MG63 (cell line): ENCODE measurements at regions not wholly inside any gene's neighbourhood (a gene's known extent, or its start where the extent isn't known, plus 50 kb on each side); places are given as distances from the start of the nearest gene placed in this dataset.
A peak's percentile ranks its signal among the peaks of the same experiment; 100 is the strongest.

ENCODE experiments used
- DNase-seq: peaks from one replicate; pipeline ENCODE4 v3.0.0-alpha.2; 2020
- H3K27me3 ChIP-seq: fragments of 250-450 bp; sonication (Bioruptor Pico); 2 replicates; pipeline ENCODE4 v1.5.1; 2020; ENCODE audit warnings: mild to moderate bottlenecking, moderate library complexity
- H3K36me3 ChIP-seq: fragments of 250-450 bp; sonication (Bioruptor Pico); 2 replicates; pipeline ENCODE4 v1.5.1; 2020; ENCODE audit warnings: mild to moderate bottlenecking, moderate library complexity
- H3K4me3 ChIP-seq: fragments of 250-450 bp; sonication (Bioruptor Pico); 2 replicates; pipeline ENCODE4 v1.5.1; 2020; ENCODE audit warnings: mild to moderate bottlenecking, moderate library complexity
- H3K9me3 ChIP-seq: fragments of 250-450 bp; sonication (Bioruptor Pico); 2 replicates; pipeline ENCODE4 v1.5.1; 2020; ENCODE audit warnings: mild to moderate bottlenecking, moderate library complexity

GRCh38 chr6:166737261-166737660 is 110.2 kb upstream of the RPS6KA2 start:
- no peaks in the 10 kb centered on the region for H3K9me3 ChIP-seq
- no peaks in the 10 kb centered on the region for H3K36me3 ChIP-seq
- no peak overlapping the region for H3K4me3 ChIP-seq
- no peaks in the 10 kb centered on the region for H3K27me3 ChIP-seq
- DNase-seq = no peak

GRCh38 chr6:166736634-166737033 is 109.6 kb upstream of the RPS6KA2 start:
- Histone ChIP-seq H3K36me3 (no peaks in the 10 kb centered on the region), H3K27me3 (no peaks in the 10 kb centered on the region), H3K4me3 (no peak overlapping the region), H3K9me3 (no peaks in the 10 kb centered on the region)
- DNase-seq = peak; percentile 65

GRCh38 chr6:166733900-166734299 is 106.8 kb upstream of the RPS6KA2 start:
- no peaks in the 10 kb centered on the region for H3K36me3 ChIP-seq
- no peak for DNase-seq
- no peaks in the 10 kb centered on the region for H3K9me3 ChIP-seq
- no peaks in the 10 kb centered on the region for H3K27me3 ChIP-seq
- H3K4me3 ChIP-seq = no peak overlapping the region

DNA sequence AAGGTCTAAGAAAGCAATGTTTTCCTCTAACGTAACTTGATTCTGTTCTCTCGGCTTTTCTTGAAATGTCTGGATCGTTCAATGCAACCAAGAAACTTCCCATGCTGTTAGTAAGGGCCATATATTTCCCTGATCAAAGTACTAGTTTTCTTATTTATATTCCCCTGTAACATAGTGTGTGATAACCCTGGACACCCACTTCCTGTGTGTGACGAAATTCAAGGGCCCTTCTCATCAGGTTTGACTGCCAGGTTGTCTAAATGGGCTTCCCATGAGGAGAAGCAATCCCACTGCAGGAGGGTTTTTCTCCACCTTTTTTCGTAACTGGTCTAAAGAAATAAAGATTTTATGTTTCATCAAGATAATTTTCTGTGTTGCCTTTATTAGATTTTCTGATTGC is 102.6 kb upstream of the RPS6KA2 start:
- Histone ChIP-seq H3K36me3 (no peaks in the 10 kb centered on the region), H3K27me3 (no peaks in the 10 kb centered on the region), H3K9me3 (no peaks in the 10 kb centered on the region), H3K4me3 (no peak overlapping the region)
- no peak for DNase-seq

GRCh38 chr6:166728884-166729530 is 102.0 kb upstream of the RPS6KA2 start:
- H3K4me3 ChIP-seq = no peak overlapping the region
- no peaks in the 10 kb centered on the region for H3K27me3 ChIP-seq
- no peaks in the 10 kb centered on the region for H3K36me3 ChIP-seq
- DNase-seq = no peak
- no peaks in the 10 kb centered on the region for H3K9me3 ChIP-seq

- Histone ChIP-seq H3K4me3 (no peak overlapping the region), H3K36me3 (no peaks in the 10 kb centered on the region), H3K9me3 (no peaks in the 10 kb centered on the region), H3K27me3 (no peaks in the 10 kb centered on the region)
- no peak for DNase-seq
Observed at GRCh38 chr6:166726201-166726600, 99.2 kb upstream of the RPS6KA2 start.

GRCh38 chr6:166725571-166725970 is 98.5 kb upstream of the RPS6KA2 start:
- Histone ChIP-seq H3K36me3 (no peaks in the 10 kb centered on the region), H3K4me3 (no peak overlapping the region), H3K27me3 (no peaks in the 10 kb centered on the region), H3K9me3 (no peaks in the 10 kb centered on the region)
- no peak for DNase-seq

GRCh38 chr6:166724576-166724975 is 97.5 kb upstream of the RPS6KA2 start:
- no peak for DNase-seq
- Histone ChIP-seq H3K4me3 (no peak overlapping the region), H3K36me3 (no peaks in the 10 kb centered on the region), H3K9me3 (no peaks in the 10 kb centered on the region), H3K27me3 (no peaks in the 10 kb centered on the region)

DNA sequence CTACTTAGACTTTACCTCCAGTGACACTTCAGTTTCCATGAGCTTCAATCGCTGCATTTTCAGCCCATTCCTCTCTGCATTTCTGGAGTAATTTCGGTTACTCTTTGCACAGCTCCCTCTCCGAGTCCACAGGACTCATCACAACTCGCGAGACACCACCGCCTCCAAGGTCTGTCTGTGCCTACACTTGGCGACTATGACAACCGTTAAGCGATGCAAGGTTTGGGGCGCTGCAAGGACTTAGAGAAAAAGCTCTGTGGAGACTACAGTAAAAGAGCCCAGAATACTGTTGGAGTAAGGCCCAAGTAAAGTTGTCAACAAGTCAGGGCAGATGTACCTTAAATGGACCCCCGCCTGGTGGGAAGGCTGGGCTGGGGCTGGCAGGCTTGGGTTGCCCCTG is 95.7 kb upstream of the RPS6KA2 start:
- H3K9me3 ChIP-seq = no peaks in the 10 kb centered on the region
- H3K36me3 ChIP-seq = no peaks in the 10 kb centered on the region
- H3K4me3 ChIP-seq = no peak overlapping the region
- DNase-seq = no peak
- H3K27me3 ChIP-seq = no peaks in the 10 kb centered on the region

DNA sequence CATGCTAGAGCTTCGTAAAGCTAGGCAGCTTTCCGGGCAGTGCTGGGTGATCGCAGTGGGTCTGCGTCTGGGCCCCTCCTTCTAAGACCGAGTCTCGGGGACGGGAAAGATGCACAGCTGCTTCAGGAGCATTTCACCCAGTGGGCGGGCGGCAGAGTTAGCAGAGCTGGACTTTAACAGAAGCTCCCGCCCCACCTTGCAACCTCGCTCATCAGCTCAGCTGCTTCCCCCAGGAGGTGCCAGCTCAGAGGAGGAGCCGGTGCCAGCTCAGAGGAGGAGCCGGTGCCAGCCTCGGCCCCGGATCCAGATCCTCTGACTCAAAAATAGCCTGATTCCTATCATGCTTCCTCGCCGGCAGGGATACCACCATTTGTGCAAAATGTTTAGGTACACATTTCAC is 94.5 kb upstream of the RPS6KA2 start:
- Histone ChIP-seq H3K27me3 (no peaks in the 10 kb centered on the region), H3K36me3 (no peaks in the 10 kb centered on the region), H3K9me3 (no peaks in the 10 kb centered on the region), H3K4me3 (no peak overlapping the region)
- peak; percentile 13 for DNase-seq

- Histone ChIP-seq H3K36me3 (no peaks in the 10 kb centered on the region), H3K9me3 (no peaks in the 10 kb centered on the region), H3K27me3 (no peaks in the 10 kb centered on the region), H3K4me3 (no peak overlapping the region)
- no peak for DNase-seq
Observed at GRCh38 chr6:166720856-166721255, 93.8 kb upstream of the RPS6KA2 start.

GRCh38 chr6:166719019-166719418 is 92.0 kb upstream of the RPS6KA2 start:
- no peaks in the 10 kb centered on the region for H3K36me3 ChIP-seq
- H3K4me3 ChIP-seq = no peak overlapping the region
- H3K27me3 ChIP-seq = no peaks in the 10 kb centered on the region
- H3K9me3 ChIP-seq = no peaks in the 10 kb centered on the region
- DNase-seq = no peak

GRCh38 chr6:166718516-166718915 is 91.5 kb upstream of the RPS6KA2 start:
- Histone ChIP-seq H3K4me3 (no peak overlapping the region), H3K9me3 (no peaks in the 10 kb centered on the region), H3K27me3 (no peaks in the 10 kb centered on the region), H3K36me3 (no peaks in the 10 kb centered on the region)
- DNase-seq = no peak

DNA sequence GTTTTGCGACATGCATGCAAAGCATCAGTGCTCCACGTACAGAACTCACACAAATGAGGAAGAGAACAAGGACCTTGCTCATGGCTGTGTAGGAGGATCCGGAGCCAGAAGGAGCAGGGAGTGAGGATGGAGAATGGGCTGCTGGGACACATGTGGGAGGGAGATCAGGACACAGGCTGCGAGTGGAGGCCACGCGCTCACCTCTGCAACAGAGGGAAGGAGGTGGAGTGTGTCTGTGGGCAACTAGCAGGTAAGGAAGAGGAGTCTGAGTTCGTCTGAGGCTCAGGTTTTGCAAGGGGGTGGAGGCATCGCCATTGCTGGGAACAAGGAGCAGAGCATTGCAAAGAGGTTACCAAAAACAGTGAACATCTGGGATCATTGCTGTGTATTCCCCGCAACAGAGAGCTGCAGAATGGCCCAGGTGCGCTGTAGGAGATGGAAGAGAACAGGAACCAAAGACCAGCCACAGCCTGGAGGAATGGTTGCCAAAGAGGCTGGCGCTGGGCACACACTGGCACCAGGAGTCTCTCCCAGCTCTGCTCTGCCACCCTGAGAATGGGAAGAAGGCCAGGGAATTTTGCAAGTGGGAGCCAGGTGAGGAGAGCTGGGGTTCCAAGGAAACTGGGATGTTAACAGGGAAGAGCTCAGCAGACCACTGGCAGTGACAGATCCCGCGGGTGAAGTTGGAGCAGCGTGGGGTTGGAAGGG is 90.0 kb upstream of the RPS6KA2 start:
- H3K4me3 ChIP-seq = no peak overlapping the region
- no peaks in the 10 kb centered on the region for H3K27me3 ChIP-seq
- H3K9me3 ChIP-seq = no peaks in the 10 kb centered on the region
- H3K36me3 ChIP-seq = no peaks in the 10 kb centered on the region
- no peak for DNase-seq

DNA sequence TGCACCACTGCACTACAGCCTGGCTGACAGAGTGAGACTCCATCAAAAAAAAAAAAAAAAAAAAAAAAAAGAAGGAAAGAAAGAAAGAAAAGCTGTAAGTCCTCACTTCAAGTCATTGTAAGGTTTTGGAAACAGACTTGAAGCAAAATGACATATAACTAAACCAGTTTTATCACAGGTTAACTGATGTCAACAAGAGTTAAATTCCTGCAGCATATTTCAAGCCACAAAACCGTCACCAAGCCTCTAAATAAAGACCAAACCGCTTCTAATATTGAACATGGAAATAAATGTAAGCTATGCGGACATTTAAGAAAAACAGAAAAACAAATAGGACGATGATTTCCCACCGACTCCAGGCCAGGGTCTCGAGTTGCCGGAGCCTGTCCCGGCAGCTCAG is 88.9 kb upstream of the RPS6KA2 start:
- Histone ChIP-seq H3K27me3 (no peaks in the 10 kb centered on the region), H3K36me3 (no peaks in the 10 kb centered on the region), H3K9me3 (no peaks in the 10 kb centered on the region), H3K4me3 (no peak overlapping the region)
- DNase-seq = no peak

DNA sequence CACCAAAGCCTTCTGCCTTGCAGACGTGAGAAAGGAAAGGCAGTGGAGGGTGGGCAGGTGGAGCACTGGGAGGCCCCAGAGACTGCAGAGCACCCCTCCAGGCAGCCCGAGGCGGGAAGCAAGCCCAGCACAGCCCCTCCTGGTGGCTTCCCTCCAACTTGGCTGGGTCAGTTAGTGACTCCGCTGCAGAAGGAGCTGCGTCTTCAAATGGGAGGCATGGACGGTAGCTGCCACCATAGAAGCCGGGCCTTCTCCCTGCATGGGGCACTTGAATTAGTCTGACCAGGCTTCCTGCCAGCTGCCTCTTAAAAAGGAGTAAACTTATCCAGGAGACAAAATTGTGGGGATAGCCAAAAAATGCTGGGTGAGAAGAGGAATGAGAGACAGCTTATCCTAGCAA is 88.0 kb upstream of the RPS6KA2 start:
- Histone ChIP-seq H3K4me3 (no peak overlapping the region), H3K9me3 (no peaks in the 10 kb centered on the region), H3K36me3 (no peaks in the 10 kb centered on the region), H3K27me3 (no peaks in the 10 kb centered on the region)
- no peak for DNase-seq

GRCh38 chr6:166714581-166714980 is 87.5 kb upstream of the RPS6KA2 start:
- Histone ChIP-seq H3K9me3 (no peaks in the 10 kb centered on the region), H3K27me3 (no peaks in the 10 kb centered on the region), H3K36me3 (no peaks in the 10 kb centered on the region), H3K4me3 (no peak overlapping the region)
- DNase-seq = no peak

DNA sequence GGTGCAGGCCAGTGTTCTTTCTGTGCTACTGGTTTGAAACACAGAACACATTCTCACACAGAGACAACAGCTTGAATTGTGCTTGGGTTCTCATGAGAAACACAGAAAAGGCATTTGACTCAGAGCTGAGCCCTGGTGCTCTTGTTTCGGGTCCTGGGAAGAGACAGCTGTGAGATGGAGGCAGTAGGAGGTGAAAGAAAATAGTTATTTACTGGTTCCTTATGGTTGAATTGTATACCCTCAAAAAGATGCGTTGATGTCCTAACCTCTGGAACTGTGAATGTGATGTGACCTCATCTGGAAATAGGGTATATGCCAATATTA is 87.1 kb upstream of the RPS6KA2 start:
- DNase-seq = no peak
- no peak overlapping the region for H3K4me3 ChIP-seq

More for the DNA sequence above, 87.1 kb upstream of the RPS6KA2 start:
- no peaks in the 10 kb centered on the region for H3K27me3 ChIP-seq
- H3K9me3 ChIP-seq = no peaks in the 10 kb centered on the region
- H3K36me3 ChIP-seq = no peaks in the 10 kb centered on the region
